Tibial nerve (tissue), 4 donors: ENCODE measurements at regions not wholly inside any gene's neighbourhood (a gene's known extent, or its start where the extent isn't known, plus 50 kb on each side); places are given as distances from the start of the nearest gene placed in this dataset.

Experiments
- CTCF ChIP-seq, 5 experiments: fragments of 200-600 bp in 3 of 5; fragments of 450-650 bp in 2 of 5; sonication (generic) in 3 of 5; IDR thresholded peaks; one replicate each; pipeline ENCODE4 v1.5.1; 2016 to 2019; ENCODE audit warnings: antibody characterized with exemption in 5 of 5, mild to moderate bottlenecking in 3 of 5, moderate library complexity in 2 of 5
- EP300 ChIP-seq, 2 donors: sonication (generic); formaldehyde crosslinking; IDR thresholded peaks; one replicate each; pipeline ENCODE4 v1.6.1; 2017; ENCODE audit warnings: antibody characterized with exemption in 2 of 2, mild to moderate bottlenecking in 1 of 2

- TF ChIP-seq CTCF (IDR thresholded peaks at IDR 0.05): no peak
- no peak for TF ChIP-seq EP300 (IDR thresholded peaks at IDR 0.05)
Measured at GRCh38 chr7:19215412-19215811, 70.2 kb upstream of the FERD3L start.
